ENCODE measurements at regions not wholly inside any gene's neighbourhood (a gene's known extent, or its start where the extent isn't known, plus 50 kb on each side); places are given as distances from the start of the nearest gene placed in this dataset.

GRCh38 chr3:103406320-103406850 lies 971.6 kb downstream of the ZPLD1 start:
- TF ChIP-seq CTCF (IDR thresholded peaks at IDR 0.05) (no peak), POLR2A (IDR thresholded peaks at IDR 0.05) (no peak)
